ENCODE measurements at regions not wholly inside any gene's neighbourhood (a gene's known extent, or its start where the extent isn't known, plus 50 kb on each side); places are given as distances from the start of the nearest gene placed in this dataset.

GRCh38 chr4:74845834-74846233, 51.5 kb upstream of the BTC start:
- DNase-seq: no peak
- no peaks in the 10 kb centered on the region for H3K27me3 ChIP-seq (replicated peaks in 1 of 7)
- TF ChIP-seq, protein P1, sequence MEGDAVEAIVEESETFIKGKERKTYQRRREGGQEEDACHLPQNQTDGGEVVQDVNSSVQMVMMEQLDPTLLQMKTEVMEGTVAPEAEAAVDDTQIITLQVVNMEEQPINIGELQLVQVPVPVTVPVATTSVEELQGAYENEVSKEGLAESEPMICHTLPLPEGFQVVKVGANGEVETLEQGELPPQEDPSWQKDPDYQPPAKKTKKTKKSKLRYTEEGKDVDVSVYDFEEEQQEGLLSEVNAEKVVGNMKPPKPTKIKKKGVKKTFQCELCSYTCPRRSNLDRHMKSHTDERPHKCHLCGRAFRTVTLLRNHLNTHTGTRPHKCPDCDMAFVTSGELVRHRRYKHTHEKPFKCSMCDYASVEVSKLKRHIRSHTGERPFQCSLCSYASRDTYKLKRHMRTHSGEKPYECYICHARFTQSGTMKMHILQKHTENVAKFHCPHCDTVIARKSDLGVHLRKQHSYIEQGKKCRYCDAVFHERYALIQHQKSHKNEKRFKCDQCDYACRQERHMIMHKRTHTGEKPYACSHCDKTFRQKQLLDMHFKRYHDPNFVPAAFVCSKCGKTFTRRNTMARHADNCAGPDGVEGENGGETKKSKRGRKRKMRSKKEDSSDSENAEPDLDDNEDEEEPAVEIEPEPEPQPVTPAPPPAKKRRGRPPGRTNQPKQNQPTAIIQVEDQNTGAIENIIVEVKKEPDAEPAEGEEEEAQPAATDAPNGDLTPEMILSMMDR (IDR thresholded peaks at IDR 0.05 in 8 of 11, conservative IDR thresholded peaks at IDR 0.05 in 3 of 11): no peak
- no peak for TF ChIP-seq POLR2AphosphoS5 (IDR thresholded peaks at IDR 0.05)
- no peak for TF ChIP-seq POLR2A (IDR thresholded peaks at IDR 0.05)
- no peaks in the 10 kb centered on the region for H3K4me1 ChIP-seq
- H3K4me3 ChIP-seq: no peak overlapping the region
- peaks cover 0 to 20% (median 12%) of the 10 kb centered on the region in 8 donors for H3K9me3 ChIP-seq
- WGBS, 5 donors: 78 to 96% (median 92%) methylated on average over 1 of the region's 1 CpG
- intact Hi-C loops (cut with DNase I; ENCODE audit: low total_unique reads): no loop called here
- no peak overlapping the region for H3K27ac ChIP-seq
- no peaks in the 10 kb centered on the region for H3K36me3 ChIP-seq
